SK-N-SH (cell line): ENCODE measurements at regions not wholly inside any gene's neighbourhood (a gene's known extent, or its start where the extent isn't known, plus 50 kb on each side); places are given as distances from the start of the nearest gene placed in this dataset.

Source experiments
- CTCF ChIA-PET: fragments of 300-600, 350-600 bp; formaldehyde crosslinking; extraction: SDS; loops from one replicate; lab custom pipeline; 2021; lab: Yijun Ruan, JAX
- POLR2A ChIA-PET: fragments of 350-600 bp; sonication (Branson Sonifier 250); formaldehyde crosslinking; extraction: SDS; loops from one replicate; lab custom pipeline; 2020; ENCODE audit warnings: antibody characterized with exemption, inconsistent platforms; lab: Yijun Ruan, JAX
- DNase-seq: peaks from one replicate; pipeline ENCODE4 v3.0.0; 2012
- H2AFZ ChIP-seq: fragments of 200-600 bp; sonication (generic); 2 replicates; pipeline ENCODE4 v1.8.1; 2016; ENCODE audit warnings: antibody characterized with exemption, mild to moderate bottlenecking, low read depth
- H3F3A ChIP-seq: fragments of 200-600 bp; sonication (generic); replicated peaks from 2 replicates; pipeline ENCODE3; 2016; ENCODE audit warnings: antibody characterized with exemption, mild to moderate bottlenecking; ENCODE audit not compliant: insufficient read depth
- H3K27ac ChIP-seq, 2 experiments: fragments of 200-500 bp in 1 of 2; fragments of 200-600 bp in 1 of 2; sonication (Bioruptor generic) in 1 of 2; sonication (generic), shearing (Covaris generic) in 1 of 2; 2 replicates each; pipeline versions ENCODE4 v1.5.1 to v1.6.1; 2014 to 2016; ENCODE audit warnings: low read depth in 2 of 2, inconsistent platforms in 1 of 2, low read length in 1 of 2, mild to moderate bottlenecking in 1 of 2, mixed read lengths in 1 of 2
- H3K27me3 ChIP-seq: fragments of 200-600 bp; sonication (generic), shearing (Covaris generic); 2 replicates; pipeline ENCODE4 v1.6.1; 2016; ENCODE audit warnings: mixed run types; ENCODE audit not compliant: insufficient read depth
- H3K36me3 ChIP-seq, 2 experiments: fragments of 200-500 bp in 1 of 2; fragments of 200-600 bp in 1 of 2; sonication (Bioruptor generic) in 1 of 2; sonication (generic) in 1 of 2; replicated peaks in 1 of 2; 2 replicates each; pipeline versions ENCODE3 to v1.5.1; 2014 to 2016; ENCODE audit warnings: low read length in 1 of 2, mild to moderate bottlenecking in 1 of 2; ENCODE audit not compliant: insufficient read depth in 2 of 2, control insufficient read depth in 1 of 2
- H3K4me1 ChIP-seq, 2 experiments: fragments of 200-500 bp in 1 of 2; fragments of 200-600 bp in 1 of 2; sonication (Bioruptor generic) in 1 of 2; sonication (generic), shearing (Covaris generic) in 1 of 2; 2 replicates each; pipeline versions ENCODE4 v1.5.1 to v1.6.1; 2014 to 2016; ENCODE audit warnings: low read depth in 1 of 2, low read length in 1 of 2, mixed run types in 1 of 2; ENCODE audit not compliant: insufficient read depth in 2 of 2, control insufficient read depth in 1 of 2
- H3K4me2 ChIP-seq: fragments of 200-600 bp; sonication (generic), shearing (Covaris generic); 2 replicates; pipeline ENCODE4 v1.6.1; 2017; ENCODE audit warnings: mixed run types
- H3K4me3 ChIP-seq, 2 experiments: fragments of 200-500 bp in 1 of 2; fragments of 200-600 bp in 1 of 2; sonication (Bioruptor generic) in 1 of 2; sonication (generic), shearing (Covaris generic) in 1 of 2; 2 replicates each; pipeline versions ENCODE4 v1.5.1 to v1.8.1; 2014 to 2016; ENCODE audit warnings: low read depth in 2 of 2, inconsistent platforms in 1 of 2, low read length in 1 of 2, mild to moderate bottlenecking in 1 of 2, mixed read lengths in 1 of 2, moderate library complexity in 1 of 2
- H3K79me2 ChIP-seq: fragments of 200-600 bp; sonication (generic); 2 replicates; pipeline ENCODE4 v1.8.1; 2017; ENCODE audit warnings: mild to moderate bottlenecking; ENCODE audit not compliant: insufficient read depth
- H3K9ac ChIP-seq: fragments of 200-600 bp; sonication (generic); 2 replicates; pipeline ENCODE4 v1.6.1; 2017; ENCODE audit warnings: mixed run types
- H3K9me2 ChIP-seq: fragments of 200-600 bp; sonication (generic); 2 replicates; pipeline ENCODE4 v1.6.1; 2017; ENCODE audit warnings: mixed run types
- H3K9me3 ChIP-seq: fragments of 200-600 bp; sonication (generic); 2 replicates; pipeline ENCODE4 v1.6.1; 2017; ENCODE audit warnings: mixed run types, mild to moderate bottlenecking, moderate library complexity
- H4K20me1 ChIP-seq: fragments of 200-600 bp; sonication (generic); 2 replicates; pipeline ENCODE4 v1.6.1; 2017; ENCODE audit warnings: mild to moderate bottlenecking, mixed run types; ENCODE audit not compliant: insufficient read depth
- CHD2 ChIP-seq: fragments of 150-350 bp; IDR thresholded peaks from 2 replicates; pipeline ENCODE4 v1.6.1; 2018; ENCODE audit warnings: low read length; ENCODE audit not compliant: partially characterized antibody
- EP300 ChIP-seq, 2 experiments: IDR thresholded peaks; 2 replicates each; pipeline versions ENCODE4 v1.4.0 to v1.6.1; 2012; ENCODE audit warnings: borderline replicate concordance in 1 of 2, low read depth in 1 of 2, low read length in 1 of 2
- FOXJ3 ChIP-seq: sonication (generic); formaldehyde crosslinking; IDR thresholded peaks from 2 replicates; pipeline ENCODE4 v1.5.1; 2020; ENCODE audit warnings: mild to moderate bottlenecking, missing genetic modification reagents
- FOXM1 ChIP-seq: IDR thresholded peaks from 2 replicates; pipeline ENCODE4 v1.4.0; 2012; ENCODE audit warnings: low read depth, mild to moderate bottlenecking
- GABPA ChIP-seq: IDR thresholded peaks from 2 replicates; pipeline ENCODE4 v1.4.0; 2012; ENCODE audit warnings: low read depth, mild to moderate bottlenecking
- GATA2 ChIP-seq: sonication (generic); formaldehyde crosslinking; IDR thresholded peaks from 2 replicates; pipeline ENCODE4 v1.5.0; 2020; ENCODE audit warnings: mild to moderate bottlenecking, missing genetic modification reagents
- JUND ChIP-seq: IDR thresholded peaks from 2 replicates; pipeline ENCODE4 v1.4.0; 2012
- NFIC ChIP-seq: IDR thresholded peaks from 2 replicates; pipeline ENCODE4 v1.4.0; 2012; ENCODE audit warnings: borderline replicate concordance
- POLR2AphosphoS5 ChIP-seq: IDR thresholded peaks from 2 replicates; pipeline ENCODE4 v1.6.1; 2012; ENCODE audit warnings: low read depth, low read length
- RAD21 ChIP-seq: IDR thresholded peaks from 2 replicates; pipeline ENCODE4 v1.6.1; 2012; ENCODE audit warnings: mild to moderate bottlenecking, low read length
- RFX5 ChIP-seq: IDR thresholded peaks from 2 replicates; pipeline ENCODE4 v1.6.1; 2012; ENCODE audit warnings: mild to moderate bottlenecking, improper control_type of control experiment, low read length
- RXRA ChIP-seq: IDR thresholded peaks from 2 replicates; pipeline ENCODE4 v1.4.0; 2012; ENCODE audit warnings: low read depth, mild to moderate bottlenecking, borderline replicate concordance
- TAF1 ChIP-seq: IDR thresholded peaks from 2 replicates; pipeline ENCODE4 v1.6.1; 2012; ENCODE audit warnings: low read depth, mild to moderate bottlenecking, low read length, moderate library complexity, borderline replicate concordance
- TCF12 ChIP-seq: IDR thresholded peaks from 2 replicates; pipeline ENCODE4 v1.4.0; 2012
- YY1 ChIP-seq: IDR thresholded peaks from 2 replicates; pipeline ENCODE4 v1.4.0; 2012; ENCODE audit warnings: low read depth, mild to moderate bottlenecking
- WGBS: methylation state at CpG from one replicate; pipeline ENCODE4 v1.1.6; 2017; ENCODE audit warnings: low lambda C conversion rate; 5-methylcytosine and 5-hydroxymethylcytosine counted together
- TF ChIP-seq, protein P1 (sequence below): IDR thresholded peaks from 2 replicates; pipeline ENCODE4; 2012
- TF ChIP-seq, protein P2 (sequence below): IDR thresholded peaks from 2 replicates; pipeline ENCODE4 v1.6.1; 2012; ENCODE audit warnings: mild to moderate bottlenecking, low read depth, low read length, moderate library complexity
- TF ChIP-seq, protein P3 (sequence below): IDR thresholded peaks from 2 replicates; pipeline ENCODE4 v1.4.0; 2012; ENCODE audit warnings: low read depth, borderline replicate concordance
- TF ChIP-seq, protein P4 (sequence below): fragments of 150-350 bp; IDR thresholded peaks from 2 replicates; pipeline ENCODE4 v1.6.1; 2017; ENCODE audit warnings: antibody characterized with exemption, low read length, low read depth, borderline replicate concordance

DNA sequence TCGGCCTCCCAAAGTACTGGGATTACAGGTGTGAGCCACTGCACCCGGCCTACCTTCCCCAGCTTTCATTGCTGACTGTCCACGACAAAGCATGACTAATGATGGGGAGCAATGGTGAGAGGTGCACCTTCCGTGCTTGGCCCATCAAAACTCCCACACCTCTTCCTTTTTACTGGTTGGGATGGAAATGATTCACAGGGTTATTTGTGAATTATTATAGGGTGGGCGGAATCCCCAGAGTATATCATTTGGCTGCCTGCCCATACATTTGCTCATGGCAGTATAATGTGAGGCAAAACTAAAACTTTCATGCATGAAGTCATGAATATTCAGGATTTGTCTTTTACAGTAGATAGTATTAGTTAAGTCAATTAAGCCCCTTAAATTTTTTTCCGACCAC, 334.2 kb upstream of the NETO1 start:
- POLR2A ChIA-PET = no interaction called here

More for the DNA sequence above, 334.2 kb upstream of the NETO1 start:
- Histone ChIP-seq H3K27me3 (peaks cover 6% of the 10 kb centered on the region; the same call in 1 of the 2 replicates), H3K79me2 (no peaks in the 10 kb centered on the region), H3K9ac (no peak overlapping the region), H2AFZ (no peak overlapping the region), H4K20me1 (no peaks in the 10 kb centered on the region), H3K4me1 (no peaks in the 10 kb centered on the region), H3K9me2 (no peaks in the 10 kb centered on the region; the same call in 1 of the 2 replicates), H3K36me3 (no peaks in the 10 kb centered on the region), H3K9me3 (no peaks in the 10 kb centered on the region), H3K27ac (no peak overlapping the region), H3K4me2 (no peak overlapping the region), H3F3A (no peaks in the 10 kb centered on the region), H3K4me3 (no peak overlapping the region)
- TF ChIP-seq FOXJ3 (CRISPR knock-in tag) (no peak), JUND (no peak), RXRA (no peak), YY1 (no peak), GABPA (no peak), FOXM1 (no peak), EP300 (IDR thresholded peaks at IDR 0.05; ENCODE audit: borderline replicate concordance in 1 of 2, low read depth in 1 of 2, low read length in 1 of 2) (no peak), NFIC (no peak), RAD21 (no peak), POLR2AphosphoS5 (no peak), RFX5 (no peak), GATA2 (CRISPR knock-in tag) (no peak), CHD2 (no peak), TCF12 (no peak), TAF1 (no peak)
- TF ChIP-seq, protein P1, sequence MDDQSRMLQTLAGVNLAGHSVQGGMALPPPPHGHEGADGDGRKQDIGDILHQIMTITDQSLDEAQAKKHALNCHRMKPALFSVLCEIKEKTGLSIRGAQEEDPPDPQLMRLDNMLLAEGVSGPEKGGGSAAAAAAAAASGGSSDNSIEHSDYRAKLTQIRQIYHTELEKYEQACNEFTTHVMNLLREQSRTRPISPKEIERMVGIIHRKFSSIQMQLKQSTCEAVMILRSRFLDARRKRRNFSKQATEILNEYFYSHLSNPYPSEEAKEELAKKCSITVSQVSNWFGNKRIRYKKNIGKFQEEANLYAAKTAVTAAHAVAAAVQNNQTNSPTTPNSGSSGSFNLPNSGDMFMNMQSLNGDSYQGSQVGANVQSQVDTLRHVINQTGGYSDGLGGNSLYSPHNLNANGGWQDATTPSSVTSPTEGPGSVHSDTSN = no peak
- TF ChIP-seq, protein P2, sequence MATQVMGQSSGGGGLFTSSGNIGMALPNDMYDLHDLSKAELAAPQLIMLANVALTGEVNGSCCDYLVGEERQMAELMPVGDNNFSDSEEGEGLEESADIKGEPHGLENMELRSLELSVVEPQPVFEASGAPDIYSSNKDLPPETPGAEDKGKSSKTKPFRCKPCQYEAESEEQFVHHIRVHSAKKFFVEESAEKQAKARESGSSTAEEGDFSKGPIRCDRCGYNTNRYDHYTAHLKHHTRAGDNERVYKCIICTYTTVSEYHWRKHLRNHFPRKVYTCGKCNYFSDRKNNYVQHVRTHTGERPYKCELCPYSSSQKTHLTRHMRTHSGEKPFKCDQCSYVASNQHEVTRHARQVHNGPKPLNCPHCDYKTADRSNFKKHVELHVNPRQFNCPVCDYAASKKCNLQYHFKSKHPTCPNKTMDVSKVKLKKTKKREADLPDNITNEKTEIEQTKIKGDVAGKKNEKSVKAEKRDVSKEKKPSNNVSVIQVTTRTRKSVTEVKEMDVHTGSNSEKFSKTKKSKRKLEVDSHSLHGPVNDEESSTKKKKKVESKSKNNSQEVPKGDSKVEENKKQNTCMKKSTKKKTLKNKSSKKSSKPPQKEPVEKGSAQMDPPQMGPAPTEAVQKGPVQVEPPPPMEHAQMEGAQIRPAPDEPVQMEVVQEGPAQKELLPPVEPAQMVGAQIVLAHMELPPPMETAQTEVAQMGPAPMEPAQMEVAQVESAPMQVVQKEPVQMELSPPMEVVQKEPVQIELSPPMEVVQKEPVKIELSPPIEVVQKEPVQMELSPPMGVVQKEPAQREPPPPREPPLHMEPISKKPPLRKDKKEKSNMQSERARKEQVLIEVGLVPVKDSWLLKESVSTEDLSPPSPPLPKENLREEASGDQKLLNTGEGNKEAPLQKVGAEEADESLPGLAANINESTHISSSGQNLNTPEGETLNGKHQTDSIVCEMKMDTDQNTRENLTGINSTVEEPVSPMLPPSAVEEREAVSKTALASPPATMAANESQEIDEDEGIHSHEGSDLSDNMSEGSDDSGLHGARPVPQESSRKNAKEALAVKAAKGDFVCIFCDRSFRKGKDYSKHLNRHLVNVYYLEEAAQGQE = no peak
- TF ChIP-seq, protein P3, sequence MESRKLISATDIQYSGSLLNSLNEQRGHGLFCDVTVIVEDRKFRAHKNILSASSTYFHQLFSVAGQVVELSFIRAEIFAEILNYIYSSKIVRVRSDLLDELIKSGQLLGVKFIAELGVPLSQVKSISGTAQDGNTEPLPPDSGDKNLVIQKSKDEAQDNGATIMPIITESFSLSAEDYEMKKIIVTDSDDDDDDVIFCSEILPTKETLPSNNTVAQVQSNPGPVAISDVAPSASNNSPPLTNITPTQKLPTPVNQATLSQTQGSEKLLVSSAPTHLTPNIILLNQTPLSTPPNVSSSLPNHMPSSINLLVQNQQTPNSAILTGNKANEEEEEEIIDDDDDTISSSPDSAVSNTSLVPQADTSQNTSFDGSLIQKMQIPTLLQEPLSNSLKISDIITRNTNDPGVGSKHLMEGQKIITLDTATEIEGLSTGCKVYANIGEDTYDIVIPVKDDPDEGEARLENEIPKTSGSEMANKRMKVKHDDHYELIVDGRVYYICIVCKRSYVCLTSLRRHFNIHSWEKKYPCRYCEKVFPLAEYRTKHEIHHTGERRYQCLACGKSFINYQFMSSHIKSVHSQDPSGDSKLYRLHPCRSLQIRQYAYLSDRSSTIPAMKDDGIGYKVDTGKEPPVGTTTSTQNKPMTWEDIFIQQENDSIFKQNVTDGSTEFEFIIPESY = no peak
- TF ChIP-seq, protein P4, sequence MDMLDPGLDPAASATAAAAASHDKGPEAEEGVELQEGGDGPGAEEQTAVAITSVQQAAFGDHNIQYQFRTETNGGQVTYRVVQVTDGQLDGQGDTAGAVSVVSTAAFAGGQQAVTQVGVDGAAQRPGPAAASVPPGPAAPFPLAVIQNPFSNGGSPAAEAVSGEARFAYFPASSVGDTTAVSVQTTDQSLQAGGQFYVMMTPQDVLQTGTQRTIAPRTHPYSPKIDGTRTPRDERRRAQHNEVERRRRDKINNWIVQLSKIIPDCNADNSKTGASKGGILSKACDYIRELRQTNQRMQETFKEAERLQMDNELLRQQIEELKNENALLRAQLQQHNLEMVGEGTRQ = no peak
- WGBS = 7% methylated on average over 6 of the region's 6 CpGs
- CTCF ChIA-PET = no interaction called here
- no peak for DNase-seq
